Panc1 (cell line): ENCODE measurements at regions not wholly inside any gene's neighbourhood (a gene's known extent, or its start where the extent isn't known, plus 50 kb on each side); places are given as distances from the start of the nearest gene placed in this dataset.

Experiments
- CTCF ChIP-seq: fragments of 450-650 bp; IDR thresholded peaks from 2 replicates; pipeline ENCODE4 v1.5.1; 2017; ENCODE audit warnings: mild to moderate bottlenecking
- SIN3A ChIP-seq: IDR thresholded peaks from 2 replicates; pipeline ENCODE4 v1.6.1; 2012; ENCODE audit warnings: low read depth, mild to moderate bottlenecking, low read length, moderate library complexity, borderline replicate concordance; ENCODE audit not compliant: insufficient read depth

GRCh38 chr5:33041586-33041985 lies 330.5 kb downstream of the NPR3 start:
- TF ChIP-seq SIN3A: no peak
- TF ChIP-seq CTCF: no peak
